NCI-H187 treated with DMSO at 0.1 percent for 48 hours (cell line): ENCODE measurements at regions not wholly inside any gene's neighbourhood (a gene's known extent, or its start where the extent isn't known, plus 50 kb on each side); places are given as distances from the start of the nearest gene placed in this dataset.
"Not testable (repeated sequence)": the region's sequence is repeated elsewhere in the genome, so short reads cannot be mapped to it uniquely, and the experiment has no call there.

Experiments used
- DNase-seq: peaks from one replicate; lab custom pipeline; 2025; lab: John Stamatoyannopoulos, UW

DNA sequence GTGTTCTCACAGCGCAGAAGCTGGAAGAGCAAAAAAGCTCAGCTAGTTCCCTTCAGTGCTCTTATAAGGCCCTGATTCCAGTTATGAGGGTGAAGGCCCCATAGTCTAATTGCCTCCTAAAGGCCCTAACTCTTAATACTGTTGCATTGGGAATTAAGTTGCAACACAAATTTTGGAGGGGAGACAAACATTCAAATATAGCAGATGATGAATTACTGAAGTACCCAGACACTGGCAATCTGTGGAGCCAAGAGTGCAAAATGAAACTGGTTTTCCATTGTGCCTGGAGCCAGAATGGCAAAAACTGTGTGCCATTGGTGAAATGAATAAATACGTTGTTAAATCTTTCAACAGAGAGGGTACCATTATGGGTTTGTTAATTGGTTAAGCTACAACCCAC lies 356.0 kb downstream of the PPARGC1A start:
- DNase-seq = no peak

DNA sequence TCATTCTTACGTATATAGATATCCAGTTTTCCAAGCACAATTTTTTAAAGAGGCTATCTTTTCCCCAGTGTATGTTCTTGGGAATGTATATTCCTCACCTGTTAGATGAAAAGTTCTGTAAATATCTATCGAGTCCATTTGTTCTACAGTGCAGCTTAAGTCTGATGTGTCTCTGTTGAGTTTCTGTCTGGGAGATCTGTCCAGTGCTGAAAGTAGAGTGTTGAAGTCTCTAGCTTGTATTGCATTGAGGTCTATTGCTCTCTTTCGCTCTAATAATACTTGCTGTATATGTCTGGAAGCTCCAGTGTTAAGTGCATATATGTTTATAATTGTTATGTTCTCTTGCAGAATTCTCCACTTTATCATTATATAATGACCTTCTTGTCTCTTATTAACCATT lies 373.1 kb downstream of the PPARGC1A start:
- DNase-seq = no peak

DNA sequence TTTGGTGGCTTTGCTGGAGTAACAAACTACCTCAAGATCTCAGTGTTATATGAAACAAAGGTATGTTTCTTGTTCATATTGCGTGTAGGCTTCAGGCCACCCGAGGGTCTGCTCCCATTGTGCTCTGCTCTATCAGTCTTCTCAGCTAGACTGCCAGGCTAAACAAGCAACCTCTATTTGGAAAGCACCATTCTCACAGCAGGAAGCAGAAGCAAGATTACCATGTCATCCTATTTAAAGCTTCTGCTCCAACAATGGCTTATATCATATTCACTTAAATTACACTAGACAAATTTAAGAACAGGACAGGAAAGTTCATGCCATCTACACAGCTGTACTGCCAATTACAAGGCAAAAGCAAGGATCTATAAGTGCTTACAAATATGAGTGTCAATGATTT lies 385.8 kb downstream of the PPARGC1A start:
- no peak for DNase-seq

DNA sequence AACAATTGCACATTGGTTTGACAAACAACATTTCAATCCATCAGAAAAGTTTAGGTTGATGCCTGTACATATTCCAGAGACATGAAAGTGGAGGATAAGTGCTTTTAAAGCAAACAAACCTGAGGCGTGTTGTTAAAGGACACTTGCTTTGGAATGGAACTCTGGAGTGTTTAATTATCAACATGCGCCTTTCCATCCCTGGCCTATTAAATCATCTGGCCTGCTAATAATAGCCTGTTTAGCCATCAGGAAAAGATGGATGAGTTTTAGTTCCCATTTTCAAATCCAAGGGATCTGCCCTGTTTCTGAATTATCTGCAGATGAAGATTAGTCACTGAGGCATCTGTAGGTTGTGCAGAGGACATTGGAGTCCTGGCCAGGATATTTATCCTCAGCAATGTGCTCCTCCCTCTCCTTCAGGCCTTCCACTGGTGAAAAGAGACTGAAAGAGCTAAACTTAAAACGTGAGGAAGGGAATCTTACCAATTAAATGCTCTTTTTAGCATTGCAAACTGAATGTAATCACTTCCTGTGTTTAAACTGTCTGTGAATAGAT lies 388.9 kb downstream of the PPARGC1A start:
- DNase-seq = no peak

DNA sequence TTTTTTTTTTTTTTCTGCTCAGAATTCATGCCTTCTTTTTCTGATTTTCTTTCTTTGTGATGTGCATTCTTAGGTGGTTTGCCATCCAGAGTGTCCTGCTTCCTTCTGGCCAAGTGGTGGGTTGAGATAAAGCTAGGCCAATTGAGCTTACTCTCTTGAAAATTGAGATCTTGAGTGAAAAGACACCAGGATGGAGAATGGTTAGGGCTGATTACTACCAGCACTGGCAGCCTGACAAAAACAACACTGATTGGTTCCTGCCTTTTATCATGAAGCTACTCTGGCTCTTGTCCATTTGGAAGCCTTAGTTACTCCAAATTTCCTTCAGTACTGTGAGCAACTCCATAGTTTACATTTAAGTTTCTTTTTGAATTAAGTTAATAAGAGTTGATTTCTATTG lies 404.0 kb downstream of the PPARGC1A start:
- DNase-seq = no peak

DNA sequence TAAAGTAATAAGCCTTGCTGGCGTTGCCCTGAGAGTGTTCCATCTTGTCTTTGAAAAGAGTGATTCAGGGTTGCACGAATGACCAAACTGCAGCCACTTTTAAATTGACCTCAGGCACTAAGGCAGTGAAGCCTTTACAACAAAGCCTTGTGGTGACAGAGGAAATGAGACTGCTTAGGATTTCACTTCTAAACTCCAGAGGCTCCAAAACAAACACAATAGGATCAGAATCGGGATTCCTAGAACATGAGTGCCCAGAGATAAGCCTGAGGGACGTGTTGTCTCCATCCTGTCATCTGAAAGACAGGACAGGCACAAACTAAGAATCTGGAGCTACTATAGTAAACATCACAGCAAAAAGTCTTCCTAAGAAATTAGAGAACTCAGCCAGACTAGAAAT lies 405.2 kb downstream of the PPARGC1A start:
- no peak for DNase-seq

DNA sequence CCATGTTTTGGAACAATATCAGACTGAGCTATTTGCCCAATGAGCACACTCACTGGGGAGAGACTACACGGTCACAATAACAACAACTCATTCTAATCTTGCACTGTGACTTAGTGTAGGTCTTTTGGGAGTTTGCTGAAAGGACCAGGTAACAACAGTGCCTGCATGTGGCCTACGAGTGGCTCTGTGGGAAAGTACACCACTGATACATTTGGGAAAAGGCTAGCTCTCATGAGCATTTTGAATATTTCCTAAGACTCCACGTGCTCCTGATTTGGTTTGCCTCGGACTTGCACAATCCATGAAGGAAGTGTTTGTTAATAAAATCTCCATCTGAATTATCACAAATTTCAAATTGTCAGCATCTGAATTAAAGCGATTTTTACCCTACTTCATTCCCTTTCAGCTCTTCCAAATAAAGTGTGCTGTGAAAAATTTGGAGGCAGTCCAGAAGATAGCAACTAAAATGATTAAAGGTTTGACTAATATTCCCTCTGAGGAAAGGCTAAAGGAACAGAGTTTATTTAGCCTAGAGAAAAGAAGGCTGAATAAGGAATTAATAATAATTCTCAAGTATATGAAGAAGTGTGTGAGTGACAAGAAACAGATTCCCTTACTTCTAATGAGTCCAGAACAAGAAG lies 406.4 kb downstream of the PPARGC1A start:
- DNase-seq = no peak

DNA sequence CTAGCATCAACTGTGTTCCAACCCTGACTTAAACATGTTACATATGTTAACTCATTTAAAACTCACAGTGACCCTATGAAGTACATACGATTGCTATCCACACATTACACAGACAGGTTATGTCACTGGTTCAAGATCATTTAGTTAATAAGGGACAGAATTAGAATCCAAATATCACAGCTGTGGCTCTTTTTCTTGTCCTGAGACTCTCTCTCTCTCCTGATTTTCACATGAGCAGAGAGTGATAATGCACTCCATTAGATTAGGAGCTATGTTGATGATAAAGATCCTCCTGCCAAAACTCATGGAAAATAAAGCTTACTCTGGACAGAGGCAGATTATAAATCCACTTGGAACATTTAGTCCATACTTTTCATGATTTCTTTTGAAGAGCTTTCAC lies 408.3 kb downstream of the PPARGC1A start:
- no peak for DNase-seq

DNA sequence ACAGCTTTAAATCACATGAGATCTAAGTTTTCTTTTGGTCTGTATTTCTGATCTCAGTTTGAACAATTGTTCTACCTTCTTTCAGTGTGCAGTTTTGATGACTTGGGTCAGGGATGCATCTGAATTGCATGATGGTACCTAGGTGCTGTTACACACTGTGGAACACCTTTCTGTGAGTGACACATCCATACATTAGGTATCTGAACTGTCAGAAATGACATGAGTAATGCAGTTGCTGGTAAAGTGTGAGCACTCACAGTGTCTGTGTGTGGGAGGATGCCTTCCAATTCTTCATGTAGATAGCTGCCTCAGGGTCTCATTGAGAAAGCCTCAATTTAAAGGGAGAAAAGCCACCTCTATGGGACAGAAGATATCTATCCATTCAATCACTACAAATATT lies 411.9 kb downstream of the PPARGC1A start:
- no peak for DNase-seq

DNA sequence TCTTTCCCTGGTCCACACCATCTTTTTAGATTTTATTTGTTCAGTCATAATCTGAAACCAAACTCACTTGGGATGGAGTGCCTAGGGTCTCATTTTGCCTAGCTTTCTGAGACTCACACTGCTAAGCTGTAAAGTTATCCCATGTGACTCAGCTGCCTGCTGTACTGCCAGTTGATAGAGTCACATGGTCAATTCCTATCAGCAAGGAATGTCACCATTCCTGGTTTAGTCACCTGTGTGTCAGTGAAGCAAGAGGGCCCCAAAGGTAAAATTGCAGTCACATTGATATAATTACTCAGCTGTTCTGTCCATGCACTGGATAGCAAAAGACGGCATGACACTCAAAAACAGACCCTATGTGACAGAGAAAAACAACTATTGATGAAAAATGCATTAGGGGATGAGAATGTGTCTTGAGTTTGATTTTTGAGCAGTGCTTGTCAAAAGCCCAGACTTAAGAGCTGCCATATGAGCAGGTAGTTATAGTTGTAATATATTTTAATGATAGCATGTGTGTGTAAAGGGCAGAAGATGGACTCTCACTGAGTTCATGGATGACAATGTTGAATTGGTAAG lies 413.2 kb downstream of the PPARGC1A start:
- no peak for DNase-seq

DNA sequence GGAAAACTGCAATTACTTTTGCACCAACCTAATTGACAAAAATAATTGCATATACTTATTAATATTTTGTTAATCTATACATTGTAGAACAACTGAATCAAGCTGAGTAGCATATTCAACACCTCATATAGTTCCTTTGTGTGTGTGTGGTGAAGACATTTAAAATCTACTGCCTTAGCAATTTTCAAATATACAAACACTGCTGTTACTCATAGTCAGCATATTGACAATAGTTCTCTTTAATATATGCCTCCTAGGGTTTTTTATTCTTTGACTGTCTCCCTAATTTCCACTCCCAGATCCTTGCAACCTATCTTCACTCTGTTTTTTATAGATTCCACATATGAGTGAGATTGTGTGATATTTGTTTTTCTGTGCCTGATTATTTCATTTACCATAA lies 426.8 kb downstream of the PPARGC1A start:
- no peak for DNase-seq

DNA sequence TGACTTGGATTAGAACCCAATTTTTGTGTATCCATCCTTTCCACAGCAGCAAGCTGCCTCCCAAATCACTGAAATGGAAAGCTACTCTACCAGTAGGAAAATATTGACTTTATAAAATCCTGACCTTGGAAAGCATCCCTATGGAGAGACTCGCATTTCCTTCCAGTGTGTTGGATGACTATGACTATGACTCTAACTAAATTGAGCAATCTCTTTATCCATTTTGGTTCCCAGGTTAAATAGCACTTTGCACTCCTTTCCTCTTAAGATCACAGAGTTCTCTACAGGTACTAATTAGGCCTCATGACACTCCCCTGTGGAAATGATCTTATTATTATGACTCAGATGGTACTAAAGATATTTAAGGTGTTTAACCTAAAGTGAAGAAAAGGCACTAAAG lies 431.8 kb downstream of the PPARGC1A start:
- no peak for DNase-seq

DNA sequence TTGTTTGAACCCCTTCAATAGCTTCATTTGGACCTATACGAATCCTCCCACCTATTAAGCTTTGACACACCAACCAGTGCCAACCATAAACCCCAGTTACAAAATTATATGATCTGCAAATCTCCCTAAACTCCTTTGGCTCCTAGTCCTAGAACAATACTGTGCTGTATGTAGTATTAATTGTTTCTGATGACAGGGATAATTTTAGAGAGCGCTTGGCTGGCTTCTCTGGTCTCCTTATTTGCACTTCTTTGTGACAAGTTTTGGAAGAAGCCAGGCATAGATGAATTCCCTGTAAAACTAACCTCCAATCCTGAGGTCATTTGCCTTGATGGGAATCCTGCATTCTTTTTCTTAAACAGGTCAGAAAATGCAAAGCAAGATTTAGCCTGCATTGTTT lies 433.0 kb downstream of the PPARGC1A start:
- DNase-seq = no peak

DNA sequence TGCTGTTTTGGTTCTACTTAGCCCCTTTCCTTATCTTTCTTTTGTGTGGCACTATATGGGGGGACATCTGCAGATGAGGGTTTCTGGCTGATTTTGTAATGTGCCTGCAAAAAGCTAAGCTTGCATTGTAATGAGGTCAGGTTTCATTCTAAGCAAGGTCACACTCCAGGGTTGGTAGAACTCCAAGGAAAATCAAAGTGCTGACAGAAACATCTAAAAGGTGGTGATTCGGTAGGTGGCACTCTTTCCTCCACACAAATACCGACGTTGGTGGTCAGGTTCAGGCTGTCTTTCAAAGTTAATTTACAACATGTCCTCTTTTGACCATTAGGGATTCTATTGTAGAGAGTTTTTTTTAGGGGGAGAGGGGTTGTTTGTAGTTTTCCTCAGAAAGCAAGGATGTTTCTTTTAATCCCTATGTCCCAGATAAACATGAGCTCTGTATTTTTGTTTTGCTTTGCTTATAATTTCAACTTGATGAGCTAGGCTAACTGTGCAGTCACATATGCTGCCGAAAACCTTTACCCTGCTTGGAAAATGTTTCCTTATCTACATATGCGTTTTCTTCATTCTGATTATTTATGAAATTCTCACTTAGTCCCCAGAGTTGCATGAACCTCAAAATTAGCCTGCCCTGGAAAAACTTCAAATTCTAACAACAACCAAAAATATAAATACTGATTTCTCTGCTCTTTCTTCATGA lies 434.2 kb downstream of the PPARGC1A start:
- no peak for DNase-seq

DNA sequence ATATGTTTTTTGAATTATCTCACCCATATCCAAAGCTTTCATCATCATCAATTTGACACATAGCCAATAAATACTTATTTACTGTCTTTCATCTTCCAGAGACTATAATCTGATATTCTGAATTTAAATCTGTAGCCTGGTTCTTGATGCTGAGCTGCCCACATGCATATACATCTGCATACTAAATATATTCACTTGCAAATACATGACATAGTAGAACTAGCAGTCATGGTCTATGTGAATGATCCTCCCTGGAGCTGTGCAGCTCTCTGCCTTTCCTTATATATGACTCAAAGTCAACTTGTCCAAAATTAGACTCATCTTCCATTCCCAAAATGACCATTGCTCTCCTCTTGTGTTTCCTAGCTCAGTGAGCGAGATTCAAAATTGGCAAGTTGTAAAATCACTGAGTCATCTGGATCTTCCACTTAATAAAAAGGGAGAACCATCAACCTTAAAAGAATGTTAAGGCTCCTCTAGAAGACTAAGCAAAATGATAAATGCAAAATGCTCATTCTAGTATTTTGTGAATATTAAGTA lies 448.2 kb downstream of the PPARGC1A start:
- no peak for DNase-seq

DNA sequence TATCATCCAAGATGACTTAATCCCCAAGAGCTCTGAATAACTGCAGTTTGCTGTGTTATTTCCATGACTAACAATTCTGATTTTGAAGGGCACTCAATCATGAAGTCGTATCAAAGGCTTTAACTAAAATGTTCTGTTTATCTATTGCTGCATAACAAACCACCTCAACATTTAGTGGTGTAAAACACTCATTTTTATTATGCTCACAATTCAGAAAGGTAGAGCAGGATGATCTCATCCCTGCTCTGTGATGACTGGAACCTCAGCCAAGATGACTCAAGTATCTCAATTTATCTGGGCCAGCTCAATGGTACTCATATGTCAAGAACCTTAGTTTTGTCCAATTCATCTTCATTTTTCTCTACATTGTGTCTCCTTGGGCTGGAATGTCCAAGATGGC lies 451.1 kb downstream of the PPARGC1A start:
- no peak for DNase-seq

DNA sequence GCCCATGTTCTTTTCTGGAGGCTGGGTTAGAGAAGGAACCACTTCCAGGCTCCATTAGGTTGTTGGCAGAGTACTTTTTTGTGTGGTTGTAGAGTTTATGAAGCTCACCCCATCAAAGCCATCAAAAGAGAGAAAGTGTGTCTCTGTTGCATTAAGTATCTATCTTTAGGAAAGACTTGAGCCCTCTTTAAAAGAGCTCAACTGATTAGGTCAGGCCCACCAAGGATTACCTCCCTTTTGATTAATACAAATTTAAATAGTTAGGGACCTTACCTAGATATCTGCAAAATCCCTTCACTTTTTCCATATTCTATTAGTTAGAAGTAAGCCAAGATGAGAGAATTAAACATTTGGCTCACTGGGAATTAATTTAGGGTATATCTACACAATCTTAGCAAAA lies 460.4 kb downstream of the PPARGC1A start:
- DNase-seq = no peak

DNA sequence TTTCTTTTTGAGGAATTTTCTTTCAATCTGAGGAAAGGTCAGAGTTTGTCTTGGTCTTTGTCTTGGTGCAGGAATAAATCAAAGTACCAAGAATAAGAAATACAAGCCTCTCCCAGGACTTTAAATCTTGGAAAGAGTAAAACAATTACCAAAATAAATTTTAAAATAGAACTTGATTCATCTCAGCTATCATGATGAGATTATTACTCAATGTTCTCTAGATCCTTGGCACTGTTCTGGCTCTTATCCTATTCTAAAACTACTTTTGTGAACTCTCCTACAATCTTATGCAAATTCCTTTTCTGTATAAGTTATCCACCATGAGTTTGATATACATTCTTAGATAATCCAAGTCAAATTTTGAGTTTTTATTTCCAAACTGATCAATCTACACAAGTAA lies 464.3 kb downstream of the PPARGC1A start:
- no peak for DNase-seq

DNA sequence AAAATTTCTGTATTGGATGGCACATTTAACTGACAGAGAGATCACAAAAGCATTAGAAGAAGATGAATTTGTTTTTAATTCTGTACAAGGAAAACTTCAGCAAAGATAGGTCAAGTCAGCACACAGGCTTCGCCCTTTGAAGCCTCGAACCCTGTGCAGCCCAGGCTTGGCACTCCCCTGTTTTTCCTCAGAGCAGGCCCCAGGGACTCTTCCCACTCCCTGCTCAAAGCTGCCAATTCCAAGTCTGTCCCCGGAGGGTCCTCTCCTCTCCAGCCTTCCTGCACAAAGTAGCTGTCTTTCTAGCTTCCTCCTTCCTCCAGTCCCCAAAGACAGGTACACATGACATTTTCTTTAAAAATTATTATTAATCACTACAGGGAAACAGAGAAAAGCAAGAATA lies 466.3 kb downstream of the PPARGC1A start:
- DNase-seq = no peak

DNA sequence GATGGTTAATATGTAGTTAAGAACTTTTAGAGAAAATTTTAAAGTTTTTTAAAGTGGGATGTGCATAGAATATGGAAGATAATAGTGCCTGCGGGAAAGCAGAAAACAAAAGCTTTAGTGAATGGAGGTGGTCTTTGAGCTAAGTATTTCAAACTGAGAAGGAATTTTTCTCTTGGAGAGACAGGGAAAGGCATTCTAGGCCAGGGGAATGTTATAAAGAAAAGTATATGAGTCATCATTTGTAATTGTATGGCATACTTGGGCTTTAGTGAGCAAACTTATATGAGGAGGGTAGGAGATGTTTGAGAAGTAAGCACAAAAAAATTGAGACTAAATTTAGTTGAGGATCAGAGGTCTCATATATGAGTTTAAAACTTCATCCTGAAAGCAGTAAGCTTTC lies 467.0 kb downstream of the PPARGC1A start:
- DNase-seq = no peak

DNA sequence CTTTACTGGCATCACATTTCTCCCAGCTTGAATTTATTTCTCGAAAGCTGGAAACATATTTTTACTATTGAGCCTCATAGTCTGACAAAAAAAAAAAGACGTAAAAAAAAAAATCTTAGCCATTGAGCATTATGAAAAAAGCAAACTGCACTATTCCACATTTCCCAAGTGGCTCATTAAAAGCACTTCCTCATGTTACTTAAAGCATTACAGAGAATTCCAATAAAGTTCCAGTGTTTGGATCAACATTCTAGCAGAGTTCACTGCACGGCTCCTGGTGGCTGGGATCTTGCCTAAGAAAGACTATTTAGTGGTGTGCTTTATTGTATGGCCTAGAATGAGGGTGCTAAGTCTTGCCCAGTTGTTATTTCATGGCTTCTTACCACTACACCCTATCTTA lies 476.2 kb downstream of the PPARGC1A start:
- no peak for DNase-seq

DNA sequence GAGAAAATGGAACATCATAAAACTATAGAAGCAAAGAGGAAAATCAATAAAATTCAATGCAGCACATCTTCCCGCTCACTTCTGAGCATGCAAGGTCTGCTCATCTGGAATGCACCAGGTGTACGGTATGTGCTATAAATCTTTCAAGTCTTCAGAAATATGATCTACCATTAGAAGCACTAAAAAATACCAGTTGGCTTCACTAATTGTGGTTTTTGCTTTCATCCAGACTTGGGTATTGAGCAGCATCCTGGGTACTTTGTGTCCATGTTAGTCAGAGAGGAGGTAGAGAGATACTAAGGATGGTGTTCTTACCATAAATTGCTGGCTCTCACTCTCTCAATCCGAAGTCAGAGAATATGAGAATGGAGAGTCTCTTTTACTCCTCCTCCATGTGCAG lies 477.1 kb downstream of the PPARGC1A start:
- DNase-seq = peak; percentile 42

DNA sequence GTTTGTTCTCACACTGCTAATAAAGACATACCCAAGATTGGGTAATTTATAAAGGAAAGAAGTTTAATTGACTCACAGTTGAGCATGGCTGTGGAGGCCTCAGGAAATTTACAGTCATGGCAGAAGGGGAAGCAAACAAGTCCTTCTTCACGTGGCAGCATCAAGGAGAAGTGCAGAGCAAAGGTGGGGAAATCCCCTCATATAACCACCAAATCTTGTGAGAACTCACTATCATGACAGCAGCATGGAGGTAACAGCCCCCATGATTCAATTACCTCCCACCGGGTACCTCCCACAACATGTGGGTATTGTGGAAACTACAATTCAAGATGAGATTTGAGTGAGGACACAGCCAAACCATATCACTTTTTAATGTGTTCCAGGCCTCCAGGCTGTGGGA lies 480.9 kb downstream of the PPARGC1A start:
- DNase-seq = not testable (repeated sequence)
